RPMI8226 (cell line): ENCODE measurements at regions not wholly inside any gene's neighbourhood (a gene's known extent, or its start where the extent isn't known, plus 50 kb on each side); places are given as distances from the start of the nearest gene placed in this dataset.
"Not testable (repeated sequence)": the region's sequence is repeated elsewhere in the genome, so short reads cannot be mapped to it uniquely, and the experiment has no call there.

Experiments
- DNase-seq: peaks from one replicate; pipeline ENCODE4 v3.0.0-alpha.2; 2015

- DNase-seq: no peak
Measured at GRCh38 chr20:58033026-58033536, 195.4 kb downstream of the ANKRD60 start.

GRCh38 chr20:58032599-58032998 lies 195.9 kb downstream of the ANKRD60 start:
- no peak for DNase-seq

GRCh38 chr20:58031350-58031749 lies 197.1 kb downstream of the ANKRD60 start:
- not testable (repeated sequence) for DNase-seq

GRCh38 chr20:58028123-58028522 lies 200.3 kb downstream of the ANKRD60 start:
- no peak for DNase-seq

- no peak for DNase-seq
Measured at GRCh38 chr20:58026361-58026760, 202.1 kb downstream of the ANKRD60 start.

GRCh38 chr20:58025233-58025632 lies 203.2 kb downstream of the ANKRD60 start:
- no peak for DNase-seq

GRCh38 chr20:58024241-58024721 lies 204.2 kb downstream of the ANKRD60 start:
- no peak for DNase-seq

- no peak for DNase-seq
Measured at GRCh38 chr20:58023781-58024180, 204.7 kb downstream of the ANKRD60 start.

GRCh38 chr20:58023346-58023745 lies 205.1 kb downstream of the ANKRD60 start:
- DNase-seq: no peak

GRCh38 chr20:58022711-58023110 lies 205.7 kb downstream of the ANKRD60 start:
- no peak for DNase-seq

- DNase-seq: peak; percentile 28
Measured at GRCh38 chr20:58021481-58021880, 207.0 kb downstream of the ANKRD60 start.

- no peak for DNase-seq
Measured at GRCh38 chr20:58020656-58021454, 207.6 kb downstream of the ANKRD60 start.

- no peak for DNase-seq
Measured at GRCh38 chr20:58019850-58020625, 208.4 kb downstream of the ANKRD60 start.

GRCh38 chr20:58019027-58019849 lies 209.2 kb downstream of the ANKRD60 start:
- no peak for DNase-seq

GRCh38 chr20:58018590-58018989 lies 209.9 kb downstream of the ANKRD60 start:
- DNase-seq: no peak

GRCh38 chr20:58017970-58018530 lies 210.4 kb downstream of the ANKRD60 start:
- no peak for DNase-seq

GRCh38 chr20:58017231-58017969 lies 211.1 kb downstream of the ANKRD60 start:
- no peak for DNase-seq

- no peak for DNase-seq
Measured at GRCh38 chr20:58016779-58017178, 211.7 kb downstream of the ANKRD60 start.

- DNase-seq: no peak
Measured at GRCh38 chr20:58014628-58015315, 213.7 kb downstream of the ANKRD60 start.

- DNase-seq: no peak
Measured at GRCh38 chr20:58012731-58013510, 215.5 kb downstream of the ANKRD60 start.
